Activated T-helper 1 cell treated with anti-CD3 and anti-CD28 coated beads, Interleukin-12 subunit alpha, Interleukin-12 subunit beta, Interleukin-2, Interleukin-4 antibody, amounts not matched to agents 30 ng/mL and 10 ng/mL and 1 ng/mL, durations not matched to agents 14 hours and 24 hours and 36 hours (primary cell): ENCODE measurements at regions not wholly inside any gene's neighbourhood (a gene's known extent, or its start where the extent isn't known, plus 50 kb on each side); places are given as distances from the start of the nearest gene placed in this dataset.
"Not testable (repeated sequence)": the region's sequence is repeated elsewhere in the genome, so short reads cannot be mapped to it uniquely, and the experiment has no call there.

Source experiments
- DNase-seq: peaks from one replicate; pipeline ENCODE4 v3.0.0; 2021; ENCODE audit warnings: low spot score
- H3K27ac Mint-ChIP-seq: one replicate; pipeline ENCODE4 v1.8.0; 2021; ENCODE audit warnings: mild to moderate bottlenecking, mixed read lengths
- H3K27me3 Mint-ChIP-seq: one replicate; pipeline ENCODE4 v1.8.0; 2022; ENCODE audit warnings: mild to moderate bottlenecking, moderate library complexity, mixed read lengths; ENCODE audit not compliant: insufficient read depth
- H3K36me3 Mint-ChIP-seq: one replicate; pipeline ENCODE4 v1.8.0; 2021; ENCODE audit warnings: low read depth, mixed read lengths
- H3K4me1 Mint-ChIP-seq: one replicate; pipeline ENCODE4 v1.8.0; 2021; ENCODE audit warnings: low read depth, mixed read lengths
- H3K4me3 Mint-ChIP-seq: one replicate; pipeline ENCODE4 v1.8.0; 2021; ENCODE audit warnings: mild to moderate bottlenecking, moderate library complexity, mixed read lengths
- H3K9me3 Mint-ChIP-seq: one replicate; pipeline ENCODE4 v1.8.0; 2021; ENCODE audit warnings: mixed read lengths
- intact Hi-C: fragments of 100-400 bp; cut with micrococcal nuclease; formaldehyde crosslinking; loops from one replicate; pipeline ENCODE4 v1.15.1; 2024

- Mint-ChIP-seq H3K27me3 (no peaks in the 10 kb centered on the region), H3K27ac (no peak overlapping the region), H3K36me3 (no peaks in the 10 kb centered on the region), H3K4me1 (no peaks in the 10 kb centered on the region), H3K4me3 (no peak overlapping the region), H3K9me3 (no peaks in the 10 kb centered on the region)
- DNase-seq, result no peak
- intact Hi-C loops, result no loop called here
Observed at GRCh38 chr2:138066139-138066806, 102.0 kb downstream of the HNMT start.

DNA sequence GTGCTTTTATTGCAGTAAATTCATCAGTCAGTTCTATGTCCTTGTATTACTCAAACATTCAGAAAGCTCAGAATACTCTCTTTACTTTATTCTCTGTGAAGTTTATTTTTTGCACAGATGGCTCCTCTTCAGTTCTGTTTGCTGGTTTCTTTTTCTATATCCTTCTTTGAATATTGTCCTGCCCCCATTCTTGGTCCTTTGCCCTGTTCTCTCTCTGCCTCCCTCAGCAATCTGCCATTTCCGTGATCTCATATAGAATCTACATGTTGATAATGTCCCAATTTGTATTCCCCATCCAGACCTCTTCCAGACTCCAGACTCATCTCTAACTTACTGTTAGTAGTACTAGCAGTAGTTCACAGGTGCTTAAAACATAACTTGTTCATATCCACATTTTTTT, 102.6 kb downstream of the HNMT start:
- Mint-ChIP-seq H3K27ac (no peak overlapping the region), H3K4me3 (no peak overlapping the region), H3K27me3 (no peaks in the 10 kb centered on the region), H3K9me3 (no peaks in the 10 kb centered on the region), H3K4me1 (no peaks in the 10 kb centered on the region), H3K36me3 (no peaks in the 10 kb centered on the region)
- DNase-seq, result no peak
- intact Hi-C loops, result no loop called here

- H3K27ac Mint-ChIP-seq, H3K4me1 Mint-ChIP-seq, H3K4me3 Mint-ChIP-seq, intact Hi-C loops, H3K9me3 Mint-ChIP-seq, H3K36me3 Mint-ChIP-seq, H3K27me3 Mint-ChIP-seq, DNase-seq: not testable (repeated sequence)
Observed at GRCh38 chr2:138068669-138069068, 104.4 kb downstream of the HNMT start.

DNA sequence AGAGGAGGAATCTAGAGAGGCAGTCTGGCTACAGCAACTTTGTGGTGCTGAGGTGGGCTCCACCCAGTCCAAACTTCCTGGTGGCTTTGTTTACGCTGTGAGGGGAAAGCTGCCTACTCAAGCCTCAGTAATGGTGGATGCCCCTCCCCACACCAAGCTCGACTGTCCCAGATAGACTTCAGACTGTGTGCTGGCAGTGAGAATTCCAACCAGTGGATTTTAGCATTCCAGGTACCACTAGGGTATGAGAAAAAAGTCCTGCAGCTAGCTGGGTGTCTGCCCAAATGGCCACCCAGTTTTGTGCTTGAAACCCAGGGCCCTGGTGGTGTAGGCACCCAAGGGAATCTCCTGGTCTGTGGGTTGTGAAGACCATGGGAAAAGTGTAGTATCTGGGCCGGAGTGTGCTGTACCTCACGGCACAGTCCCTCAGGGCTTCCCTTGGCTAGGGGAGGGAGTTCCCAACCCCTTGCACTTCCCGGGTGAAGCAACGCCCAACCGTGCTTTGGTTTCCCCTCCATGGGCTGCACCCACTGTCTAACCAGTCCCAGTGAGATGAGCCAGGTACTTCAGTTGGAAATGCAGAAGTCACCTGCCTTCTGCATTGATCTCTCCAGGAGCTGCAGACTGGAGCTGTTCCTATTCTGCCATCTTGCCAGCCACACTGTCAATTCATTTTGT, 106.9 kb downstream of the HNMT start:
- intact Hi-C loops, H3K36me3 Mint-ChIP-seq, DNase-seq, H3K9me3 Mint-ChIP-seq, H3K27me3 Mint-ChIP-seq, H3K4me1 Mint-ChIP-seq, H3K4me3 Mint-ChIP-seq, H3K27ac Mint-ChIP-seq: not testable (repeated sequence)

GRCh38 chr2:138071720-138072719, 107.7 kb downstream of the HNMT start:
- intact Hi-C loops, result no loop called here
- no peak overlapping the region for H3K27ac Mint-ChIP-seq
- H3K9me3 Mint-ChIP-seq, result no peaks in the 10 kb centered on the region
- DNase-seq, result no peak
- H3K4me1 Mint-ChIP-seq, result no peaks in the 10 kb centered on the region
- no peak overlapping the region for H3K4me3 Mint-ChIP-seq
- H3K36me3 Mint-ChIP-seq, result no peaks in the 10 kb centered on the region
- H3K27me3 Mint-ChIP-seq, result no peaks in the 10 kb centered on the region

- Mint-ChIP-seq H3K4me1 (no peaks in the 10 kb centered on the region), H3K36me3 (no peaks in the 10 kb centered on the region), H3K9me3 (no peaks in the 10 kb centered on the region), H3K27ac (no peak overlapping the region), H3K4me3 (no peak overlapping the region), H3K27me3 (no peaks in the 10 kb centered on the region)
- no peak for DNase-seq
- intact Hi-C loops, result no loop called here
Observed at GRCh38 chr2:138078153-138078552, 113.9 kb downstream of the HNMT start.

- DNase-seq, result no peak
- no peaks in the 10 kb centered on the region for H3K27me3 Mint-ChIP-seq
- no peaks in the 10 kb centered on the region for H3K9me3 Mint-ChIP-seq
- H3K36me3 Mint-ChIP-seq, result no peaks in the 10 kb centered on the region
- intact Hi-C loops, result no loop called here
- H3K27ac Mint-ChIP-seq, result no peak overlapping the region
- no peak overlapping the region for H3K4me3 Mint-ChIP-seq
- no peaks in the 10 kb centered on the region for H3K4me1 Mint-ChIP-seq
Observed at GRCh38 chr2:138079976-138080375, 115.7 kb downstream of the HNMT start.

DNA sequence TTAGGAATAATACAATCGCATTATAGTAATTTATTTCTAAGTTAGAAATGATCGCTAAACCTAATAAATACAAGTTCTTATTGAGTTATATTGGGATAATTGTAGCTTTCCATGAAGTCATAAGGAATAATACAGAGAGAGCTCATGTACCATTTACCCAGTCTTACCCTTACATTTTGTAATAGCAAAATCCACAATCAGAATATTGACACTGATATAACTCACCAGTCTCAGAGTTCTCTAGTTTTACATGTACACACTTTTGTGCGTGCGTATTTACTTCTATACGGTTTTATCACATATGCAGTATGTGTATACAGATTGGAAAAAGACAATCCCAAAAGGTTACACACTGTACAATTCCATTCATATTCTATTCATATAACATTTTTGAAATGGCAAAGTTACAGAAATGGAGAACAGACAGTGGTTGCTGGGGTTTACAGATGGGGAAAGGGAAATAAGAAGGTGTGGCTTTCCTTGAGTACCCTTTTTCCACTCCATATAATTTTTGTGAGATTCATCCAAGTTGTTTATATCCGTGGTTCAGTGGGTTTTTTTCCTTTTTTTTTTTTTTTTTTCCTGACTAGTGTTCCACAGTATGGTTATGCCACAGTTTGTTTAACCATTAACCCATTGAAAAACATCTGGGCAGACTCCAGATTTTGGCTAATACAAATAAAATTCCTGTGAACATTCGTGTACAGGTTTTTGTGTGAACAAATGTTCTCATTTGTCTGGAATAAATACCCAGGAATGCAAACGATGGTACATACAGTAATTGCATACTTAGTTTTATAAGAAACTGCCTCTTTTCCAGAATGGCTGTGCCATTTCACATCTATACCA, 117.2 kb downstream of the HNMT start:
- Mint-ChIP-seq H3K4me1 (no peaks in the 10 kb centered on the region), H3K9me3 (no peaks in the 10 kb centered on the region), H3K36me3 (no peaks in the 10 kb centered on the region), H3K27ac (no peak overlapping the region), H3K4me3 (no peak overlapping the region), H3K27me3 (no peaks in the 10 kb centered on the region)
- intact Hi-C loops, result no loop called here
- DNase-seq, result no peak

DNA sequence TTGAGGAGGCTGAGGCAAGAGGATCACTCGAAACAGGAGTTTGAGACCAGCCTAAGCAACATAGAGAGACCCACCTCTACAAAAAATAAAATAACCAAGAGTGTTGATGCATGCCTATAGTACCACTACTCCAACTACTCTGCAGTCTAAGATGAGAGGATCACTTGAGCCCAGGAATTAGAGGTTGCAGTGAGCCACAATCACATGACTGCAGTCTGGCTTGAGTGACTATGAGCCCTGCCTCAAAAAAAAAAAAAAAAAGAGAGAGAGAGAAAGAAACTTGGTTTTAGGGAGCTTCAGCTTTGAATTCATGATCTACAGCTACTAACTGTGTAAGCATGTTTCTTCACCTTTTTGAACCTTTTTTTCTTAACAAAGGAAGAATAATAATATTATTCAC, 119.9 kb downstream of the HNMT start:
- Mint-ChIP-seq H3K4me3 (no peak overlapping the region), H3K27ac (no peak overlapping the region), H3K36me3 (no peaks in the 10 kb centered on the region), H3K27me3 (no peaks in the 10 kb centered on the region), H3K9me3 (no peaks in the 10 kb centered on the region), H3K4me1 (no peaks in the 10 kb centered on the region)
- DNase-seq, result no peak
- intact Hi-C loops, result no loop called here

GRCh38 chr2:138085441-138085840, 121.2 kb downstream of the HNMT start:
- H3K4me3 Mint-ChIP-seq, H3K36me3 Mint-ChIP-seq, H3K9me3 Mint-ChIP-seq, H3K27me3 Mint-ChIP-seq, H3K27ac Mint-ChIP-seq, intact Hi-C loops, DNase-seq, H3K4me1 Mint-ChIP-seq: not testable (repeated sequence)

- DNase-seq, result no peak
- intact Hi-C loops, result no loop called here
- no peaks in the 10 kb centered on the region for H3K27me3 Mint-ChIP-seq
- H3K4me1 Mint-ChIP-seq, result no peaks in the 10 kb centered on the region
- H3K4me3 Mint-ChIP-seq, result no peak overlapping the region
- H3K36me3 Mint-ChIP-seq, result no peaks in the 10 kb centered on the region
- no peaks in the 10 kb centered on the region for H3K9me3 Mint-ChIP-seq
- no peak overlapping the region for H3K27ac Mint-ChIP-seq
Observed at GRCh38 chr2:138086576-138086975, 122.3 kb downstream of the HNMT start.

- no peaks in the 10 kb centered on the region for H3K4me1 Mint-ChIP-seq
- H3K36me3 Mint-ChIP-seq, result no peaks in the 10 kb centered on the region
- H3K27me3 Mint-ChIP-seq, result no peaks in the 10 kb centered on the region
- no peak for DNase-seq
- H3K27ac Mint-ChIP-seq, result no peak overlapping the region
- H3K9me3 Mint-ChIP-seq, result no peaks in the 10 kb centered on the region
- no peak overlapping the region for H3K4me3 Mint-ChIP-seq
- intact Hi-C loops, result no loop called here
Observed at GRCh38 chr2:138087751-138088593, 123.7 kb downstream of the HNMT start.
